IMR-90 (cell line): ENCODE measurements at regions not wholly inside any gene's neighbourhood (a gene's known extent, or its start where the extent isn't known, plus 50 kb on each side); places are given as distances from the start of the nearest gene placed in this dataset.

Experiments used
- BHLHE40 ChIP-seq: fragments of 150-350 bp; IDR thresholded peaks from 2 replicates; pipeline ENCODE4 v1.6.1; 2016; ENCODE audit warnings: mild to moderate bottlenecking, low read depth, low read length
- CEBPB ChIP-seq: IDR thresholded peaks from 2 replicates; pipeline ENCODE4 v1.6.1; 2012; ENCODE audit warnings: low read depth, low read length, improper control_type of control experiment
- CTCF ChIP-seq: conservative IDR thresholded peaks from 2 replicates; pipeline ENCODE4 v1.5.1; 2012; ENCODE audit warnings: mild to moderate bottlenecking, low read depth, low read length, improper control_type of control experiment
- ELK1 ChIP-seq: fragments of 150-350 bp; IDR thresholded peaks from 2 replicates; pipeline ENCODE4 v1.6.1; 2016; ENCODE audit warnings: low read depth, mild to moderate bottlenecking, low read length, moderate library complexity, borderline replicate concordance
- FOS ChIP-seq: fragments of 150-350 bp; IDR thresholded peaks from 2 replicates; pipeline ENCODE4 v1.6.1; 2016; ENCODE audit warnings: low read depth, low read length
- MAFK ChIP-seq: IDR thresholded peaks from 2 replicates; pipeline ENCODE4 v1.6.1; 2012; ENCODE audit warnings: low read depth, low read length, improper control_type of control experiment
- MXI1 ChIP-seq: IDR thresholded peaks from 2 replicates; pipeline ENCODE4 v1.6.1; 2012; ENCODE audit warnings: low read depth, mild to moderate bottlenecking, low read length, moderate library complexity, borderline replicate concordance
- POLR2A ChIP-seq: IDR thresholded peaks from 2 replicates; pipeline ENCODE4 v1.6.1; 2012; ENCODE audit warnings: mild to moderate bottlenecking, low read depth, low read length
- RAD21 ChIP-seq: IDR thresholded peaks from 2 replicates; pipeline ENCODE4 v1.6.1; 2012; ENCODE audit warnings: low read length, improper control_type of control experiment
- RFX5 ChIP-seq: IDR thresholded peaks from 2 replicates; pipeline ENCODE4 v1.8.0; 2012; ENCODE audit warnings: low read depth, mild to moderate bottlenecking, low read length, moderate library complexity
- SMC3 ChIP-seq: fragments of 150-350 bp; IDR thresholded peaks from 2 replicates; pipeline ENCODE4 v1.6.1; 2016; ENCODE audit warnings: low read depth, mild to moderate bottlenecking, antibody characterized with exemption, low read length, moderate library complexity
- USF2 ChIP-seq: fragments of 150-350 bp; IDR thresholded peaks from 2 replicates; pipeline ENCODE4 v1.6.1; 2017; ENCODE audit warnings: mild to moderate bottlenecking, antibody characterized with exemption, low read length, low read depth

GRCh38 chr1:29985606-29985945, 737.8 kb downstream of the MATN1 start:
- no peak for TF ChIP-seq CTCF
- no peak for TF ChIP-seq USF2
- TF ChIP-seq POLR2A, result no peak
- TF ChIP-seq BHLHE40, result no peak
- TF ChIP-seq RAD21, result no peak
- TF ChIP-seq MAFK, result no peak
- no peak for TF ChIP-seq CEBPB
- TF ChIP-seq FOS, result no peak
- TF ChIP-seq SMC3, result no peak
- no peak for TF ChIP-seq RFX5
- TF ChIP-seq MXI1, result no peak
- no peak for TF ChIP-seq ELK1
